GM18511 (cell line): ENCODE measurements at regions not wholly inside any gene's neighbourhood (a gene's known extent, or its start where the extent isn't known, plus 50 kb on each side); places are given as distances from the start of the nearest gene placed in this dataset.
"Not testable (repeated sequence)": the region's sequence is repeated elsewhere in the genome, so short reads cannot be mapped to it uniquely, and the experiment has no call there.

ENCODE experiments used
- ATAC-seq: cut with Tn5 transposase; IDR thresholded peaks from one replicate; pipeline ENCODE4 v1.9.1; 2021; ENCODE audit warnings: mild to moderate bottlenecking, moderate library complexity; ENCODE audit not compliant: unreplicated experiment

DNA sequence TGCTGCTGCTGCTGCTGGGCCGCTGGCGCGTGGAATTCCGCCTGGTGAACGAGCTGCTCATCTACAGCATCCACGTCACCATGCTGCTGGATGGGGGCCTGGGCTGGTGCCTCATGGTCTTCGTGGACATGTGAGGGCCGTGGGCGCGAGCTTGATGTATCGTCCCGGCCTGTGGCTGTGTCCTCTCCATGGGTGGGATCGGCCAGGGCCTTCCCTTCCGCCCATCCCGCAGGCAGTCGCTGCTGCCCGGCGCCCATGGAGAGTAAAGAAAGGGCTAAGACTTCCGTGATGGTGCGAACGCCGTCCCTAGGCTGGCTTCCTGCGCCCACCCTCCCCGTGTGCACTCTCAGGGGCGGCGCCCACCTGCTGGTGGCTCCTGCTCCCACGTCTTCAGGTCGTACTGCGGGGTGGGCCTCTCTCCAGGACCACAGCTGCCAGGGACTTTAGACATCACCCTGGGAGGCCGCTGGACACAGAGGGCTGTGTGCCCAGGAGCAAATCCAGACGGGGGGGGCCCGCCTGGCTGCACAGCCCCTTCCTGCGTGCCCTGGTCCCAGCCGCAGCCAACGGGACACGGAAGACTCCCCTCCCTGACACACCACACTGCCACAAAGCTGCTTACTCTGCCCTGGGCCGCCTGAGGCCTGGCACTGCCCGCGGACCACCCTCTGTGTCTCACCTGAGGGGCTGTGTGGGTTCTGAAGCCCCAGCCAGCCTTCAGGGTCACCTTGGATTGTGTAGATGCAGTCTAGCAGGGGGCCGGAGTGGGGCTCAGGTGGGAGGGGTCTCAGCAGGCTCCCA is 167.5 kb downstream of the SEPTIN7 start:
- ATAC-seq, result no peak

DNA sequence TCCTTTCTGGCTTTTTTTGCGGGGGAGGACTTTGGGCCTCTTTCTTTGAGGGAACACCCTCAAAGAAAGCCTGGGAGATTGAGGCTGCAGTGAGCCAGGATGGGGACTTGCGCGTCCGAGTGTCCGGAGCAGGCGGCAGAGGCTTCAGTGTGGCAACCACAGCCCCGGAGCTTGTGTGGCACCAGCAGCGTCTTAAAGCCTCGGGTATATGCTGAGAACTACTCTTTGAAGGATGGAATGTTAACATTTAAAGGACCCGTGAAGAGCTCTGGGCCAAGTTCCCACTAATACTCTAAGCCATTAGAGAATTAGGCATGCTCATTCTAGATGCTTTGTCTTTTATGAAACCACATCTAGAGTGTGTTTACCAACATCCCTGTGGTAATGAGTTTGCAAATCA is 168.2 kb downstream of the SEPTIN7 start:
- no peak for ATAC-seq

DNA sequence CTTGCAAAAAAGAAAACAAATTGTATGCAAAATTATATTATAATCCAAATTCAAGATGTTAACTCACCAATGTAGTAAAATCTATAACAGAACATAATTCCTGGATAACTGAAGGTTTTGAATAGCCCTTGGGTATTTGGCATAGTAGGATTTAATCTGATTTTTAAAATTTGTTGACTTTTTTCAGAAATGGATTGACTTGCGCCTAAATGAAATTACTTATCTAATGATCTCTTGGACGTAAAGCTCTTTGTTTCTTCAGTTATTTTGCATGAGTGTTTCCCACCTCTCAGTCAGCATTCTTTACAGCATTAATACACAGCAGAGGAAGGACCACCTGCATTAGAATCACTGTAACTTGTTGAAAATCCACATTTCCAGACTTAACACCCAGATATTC is 169.6 kb downstream of the SEPTIN7 start:
- ATAC-seq, result no peak

DNA sequence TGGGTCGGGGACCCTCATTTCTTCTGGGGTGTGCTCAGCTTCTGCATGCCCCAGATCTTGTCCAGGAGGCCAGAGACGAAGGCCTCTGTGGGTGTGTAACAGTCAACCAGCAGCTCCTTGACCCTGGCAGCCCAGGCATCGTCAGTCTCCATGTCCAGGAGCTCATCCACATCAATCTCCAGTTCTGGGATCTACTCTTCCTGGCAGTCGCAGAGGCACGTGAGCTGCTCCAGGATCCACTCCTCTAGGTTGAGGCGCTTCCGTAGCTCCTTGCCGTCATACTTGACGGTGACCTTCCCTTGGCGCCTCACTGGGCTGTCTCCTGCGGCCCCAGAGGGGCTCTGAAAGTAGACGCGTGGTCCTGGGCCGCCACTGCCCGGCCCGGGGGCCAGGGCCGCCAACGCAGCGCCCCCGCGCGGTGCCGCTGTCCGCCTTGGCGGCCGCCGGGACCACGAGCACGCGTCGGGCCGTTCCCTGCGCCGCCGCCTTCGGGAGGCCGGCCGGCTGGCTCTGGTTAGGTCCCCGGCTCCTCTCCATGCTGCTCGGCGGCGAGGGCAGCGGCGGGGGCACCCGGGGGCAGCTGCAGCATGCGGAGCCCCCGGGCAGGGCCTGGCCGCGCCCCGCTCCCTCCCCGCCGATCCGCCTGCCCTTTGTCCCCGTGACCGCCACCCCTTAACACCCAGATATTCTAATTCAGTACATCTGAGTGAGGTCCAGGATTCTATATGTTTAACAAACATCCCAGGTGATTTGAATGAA is 170.5 kb downstream of the SEPTIN7 start:
- peak; percentile 51 for ATAC-seq

DNA sequence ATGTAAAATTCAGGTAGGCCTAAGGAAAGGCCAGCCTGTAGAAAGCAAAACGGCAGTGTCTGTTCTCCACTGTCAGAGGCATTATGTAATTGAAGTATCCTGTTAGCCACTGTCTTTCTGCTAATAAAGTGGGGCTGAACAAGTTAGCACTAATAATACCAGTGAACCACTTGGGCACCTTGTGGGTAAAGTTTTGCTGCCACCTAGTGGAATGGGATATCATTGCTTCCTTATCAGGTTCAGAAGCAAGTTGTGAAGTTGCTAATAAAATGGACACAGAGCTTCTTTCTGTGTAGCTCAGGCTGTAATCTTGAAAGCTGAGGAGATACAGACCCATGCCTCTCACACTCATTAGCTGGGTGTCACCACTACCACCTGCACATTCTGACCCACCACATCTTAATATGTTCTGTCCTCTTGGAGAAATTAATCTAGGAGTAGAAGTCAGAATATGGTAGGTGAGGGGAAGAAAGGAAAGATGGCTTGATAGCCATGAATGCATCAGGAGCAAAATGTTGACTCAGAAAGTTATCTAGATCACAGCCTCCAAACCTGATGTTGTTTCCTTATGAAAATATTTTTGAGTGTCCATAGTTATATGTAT is 175.1 kb downstream of the SEPTIN7 start:
- ATAC-seq, result no peak

DNA sequence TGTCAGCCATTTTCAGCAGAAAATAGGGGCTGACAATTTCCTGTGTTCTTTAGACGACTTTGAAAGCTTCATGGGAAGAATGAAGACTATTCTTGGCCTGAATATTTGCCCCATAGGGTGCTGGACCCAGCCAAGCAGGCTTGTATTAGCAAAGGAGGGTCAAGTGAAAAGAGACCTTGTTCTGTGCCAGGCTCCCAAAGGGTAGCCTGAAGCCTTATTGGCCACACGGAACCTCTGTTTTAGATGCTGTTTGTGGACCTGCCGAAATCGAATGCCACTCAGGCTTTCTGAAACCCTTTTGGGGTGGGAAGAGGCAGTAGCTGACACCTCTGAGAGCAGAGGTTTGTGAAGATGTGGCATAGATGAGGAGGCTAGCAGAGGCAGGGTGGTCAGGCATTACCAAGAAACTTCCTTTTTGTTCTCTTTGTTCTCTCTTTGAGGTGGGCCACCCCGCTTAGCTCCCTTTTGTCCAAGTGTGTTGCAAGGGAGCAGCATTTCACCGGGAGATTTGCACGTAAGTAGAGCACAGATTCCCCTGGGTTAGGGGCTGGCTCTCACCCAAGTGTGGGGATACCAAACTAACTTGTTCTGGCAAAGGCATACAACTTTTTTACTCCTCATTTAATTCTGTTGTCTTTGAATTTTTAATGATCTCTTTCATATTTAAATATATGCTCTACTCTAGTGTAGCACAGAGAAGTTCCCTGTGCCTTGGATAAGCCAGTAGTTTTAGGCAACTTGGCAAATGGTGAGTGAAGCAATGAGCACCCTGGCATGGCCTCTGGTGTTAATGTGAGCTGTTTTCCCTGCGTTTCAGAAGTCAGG is 174.0 kb upstream of the EEPD1 start:
- not testable (repeated sequence) for ATAC-seq

DNA sequence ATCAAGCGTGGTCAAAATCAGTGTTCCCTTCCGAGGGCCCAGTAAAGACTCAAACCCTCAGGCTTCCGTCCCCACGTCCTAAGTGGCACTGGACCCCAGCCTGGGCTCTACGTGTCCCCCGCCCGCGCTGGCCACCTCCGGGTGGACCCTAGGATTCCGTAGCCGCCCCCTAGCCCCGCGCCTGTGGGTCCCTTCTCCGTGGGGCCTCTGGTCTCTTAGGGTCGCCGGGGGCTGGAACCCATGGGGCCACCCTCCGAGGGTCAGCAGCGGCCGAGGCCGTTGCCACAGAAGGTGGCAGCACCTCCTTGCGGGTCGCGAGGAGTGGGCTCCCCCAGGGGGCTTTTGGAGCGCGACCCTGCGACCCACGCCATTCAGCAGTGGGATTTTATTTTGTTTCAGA is 170.5 kb upstream of the EEPD1 start:
- no peak for ATAC-seq

DNA sequence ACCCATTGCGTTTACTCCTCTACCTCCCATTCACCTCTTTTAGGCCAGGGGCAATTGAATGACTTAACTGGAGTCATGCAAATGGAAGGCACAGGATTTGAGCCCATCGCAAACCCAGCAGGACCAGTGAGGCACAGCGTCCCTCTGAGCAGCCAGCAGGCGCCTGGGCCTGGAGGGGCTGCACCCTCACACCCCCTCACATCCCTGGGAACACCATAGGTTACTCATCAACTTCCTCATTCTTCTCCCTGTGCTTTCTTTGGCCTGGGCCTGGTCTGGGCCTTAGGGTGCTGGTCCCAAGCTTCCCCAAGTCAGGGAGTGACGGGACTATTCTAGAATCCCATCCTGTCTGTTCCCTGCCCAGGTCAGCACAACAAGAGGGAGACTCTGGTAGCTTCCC is 169.4 kb upstream of the EEPD1 start:
- ATAC-seq, result no peak

DNA sequence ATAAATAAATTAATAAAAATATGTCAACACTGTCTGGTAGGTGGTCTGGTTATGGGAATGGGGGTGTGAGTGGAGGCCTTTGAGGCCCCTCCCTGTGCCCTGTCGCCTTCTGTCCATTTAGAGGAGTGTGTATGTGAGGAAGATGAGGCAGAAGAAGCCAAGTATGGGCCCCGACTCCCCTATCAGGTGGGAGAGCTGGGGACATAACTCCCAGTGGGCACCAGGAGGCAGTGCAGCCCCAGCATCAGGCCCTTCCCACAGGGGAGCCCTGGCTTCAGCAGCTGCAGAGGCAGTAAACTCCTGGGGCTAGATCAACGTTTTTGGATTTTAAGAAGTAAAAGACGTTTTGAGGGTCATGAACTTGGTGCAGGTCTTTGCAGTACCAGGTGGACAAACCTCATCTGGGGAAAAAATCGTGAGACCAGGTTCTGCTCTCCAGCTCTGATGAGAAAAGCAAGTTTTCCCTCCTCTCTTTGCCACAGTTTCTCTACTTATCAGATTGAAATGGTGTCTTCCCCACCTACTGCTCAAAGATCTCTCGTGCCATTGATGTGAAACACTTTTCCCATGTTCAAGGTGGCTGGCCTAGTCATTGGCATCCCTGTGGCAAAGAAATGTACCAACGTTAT is 167.8 kb upstream of the EEPD1 start:
- ATAC-seq, result peak; percentile 98

DNA sequence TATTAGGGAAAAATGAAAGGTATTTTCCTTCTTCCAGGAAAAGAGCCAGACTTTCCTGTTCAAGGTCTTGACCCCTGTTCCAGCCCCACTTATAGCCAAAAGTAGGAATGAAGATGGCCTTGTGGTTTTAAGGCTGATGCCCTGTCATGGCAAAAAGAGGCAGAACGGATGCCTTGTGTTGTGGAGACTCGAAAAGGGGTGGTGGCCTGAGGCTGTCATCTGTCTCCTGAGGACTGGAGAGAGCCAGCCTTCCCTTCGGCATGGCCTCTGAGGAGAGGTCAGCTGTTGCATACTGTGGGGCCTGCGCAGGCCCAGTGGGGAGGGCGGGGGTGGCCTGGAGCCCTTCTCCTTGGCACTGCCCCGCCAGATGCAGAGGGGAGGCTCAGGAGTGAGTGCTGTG is 166.0 kb upstream of the EEPD1 start:
- no peak for ATAC-seq

DNA sequence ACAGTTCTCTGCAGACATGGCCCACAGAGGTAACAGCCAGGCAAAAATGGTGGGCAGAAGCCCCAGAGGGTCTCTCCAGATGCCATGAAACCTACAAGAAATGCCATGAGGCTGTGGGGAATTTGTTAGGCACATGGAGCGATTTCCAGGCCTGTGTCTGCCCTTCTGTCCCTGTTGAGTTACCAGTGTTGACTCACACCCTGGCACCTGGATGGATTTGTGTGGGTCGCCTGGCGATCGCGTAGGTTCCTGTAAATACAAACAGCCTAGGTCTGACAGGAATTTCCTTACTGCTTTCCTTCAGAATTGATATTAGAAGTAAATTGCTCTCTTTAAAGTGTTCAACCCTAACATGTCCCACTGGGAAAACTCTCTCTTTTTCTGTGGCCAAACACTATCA is 164.9 kb upstream of the EEPD1 start:
- ATAC-seq, result no peak

DNA sequence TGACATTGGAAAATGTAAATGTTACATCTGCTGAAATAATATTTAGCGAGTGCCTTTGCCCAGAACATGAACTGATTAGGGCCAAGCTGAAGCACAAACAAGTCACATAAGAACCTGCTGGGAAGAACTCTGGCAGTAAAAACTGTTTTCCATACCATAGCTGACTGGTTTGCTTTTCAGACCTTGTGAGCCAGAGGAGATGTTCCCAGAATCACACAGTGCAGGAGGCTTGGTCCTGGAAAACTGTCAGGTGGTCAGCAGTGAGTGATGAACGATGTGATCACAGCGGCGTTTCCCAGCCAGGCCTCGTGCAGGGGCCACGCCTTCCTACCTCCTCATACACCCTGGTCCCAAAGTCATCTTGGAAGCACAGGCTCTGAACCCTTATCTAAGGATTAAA is 164.2 kb upstream of the EEPD1 start:
- no peak for ATAC-seq

DNA sequence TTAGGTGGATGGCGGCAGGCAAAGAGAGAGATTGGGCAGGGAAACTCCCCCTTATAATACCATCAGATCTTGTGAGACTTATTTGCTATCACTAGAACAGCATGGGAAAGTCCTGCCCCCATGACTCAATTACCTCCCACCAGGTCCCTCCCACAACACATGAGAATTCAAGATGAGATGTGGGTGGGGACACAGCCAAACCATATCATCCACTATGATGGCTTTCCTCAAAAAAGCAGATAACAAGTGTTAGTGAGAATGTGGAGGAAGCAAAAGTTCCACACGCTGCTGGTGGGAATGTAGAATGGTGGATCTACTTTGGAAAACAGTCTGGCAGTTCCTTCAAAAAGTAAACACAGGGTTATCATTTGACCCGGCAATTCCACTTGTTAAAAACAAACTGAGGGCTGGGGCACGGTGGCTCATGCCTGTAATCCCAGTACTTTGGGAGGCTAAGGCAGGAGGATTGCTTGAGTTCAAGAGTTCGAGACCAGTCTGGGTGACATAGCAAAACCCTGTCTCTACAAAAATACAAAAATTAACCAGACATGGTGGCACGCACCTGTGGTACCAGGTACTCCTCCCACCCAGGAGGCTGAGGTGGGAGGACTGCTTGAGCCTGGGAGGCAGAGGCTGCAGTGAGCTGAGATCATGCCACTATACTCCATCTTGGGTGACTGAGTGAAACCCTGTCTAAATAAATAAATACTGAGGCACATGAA is 161.4 kb upstream of the EEPD1 start:
- no peak for ATAC-seq

DNA sequence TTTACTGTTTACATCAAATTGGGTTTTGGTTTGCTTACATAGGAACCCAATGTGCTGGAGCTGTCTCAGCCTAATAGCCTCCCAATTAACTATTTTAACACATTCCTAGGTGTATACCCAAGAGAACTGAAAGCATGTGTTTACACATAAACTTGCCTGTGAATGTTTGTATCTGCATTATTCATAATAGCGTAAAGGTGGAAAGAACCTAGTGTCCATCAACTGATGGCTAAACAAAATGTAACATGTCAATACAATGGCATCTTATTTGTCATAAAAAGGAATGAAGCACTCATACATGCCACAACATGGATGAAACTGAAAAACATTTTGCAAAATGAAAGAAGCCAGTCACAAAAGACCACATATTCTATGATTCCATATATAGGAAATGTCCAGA is 160.6 kb upstream of the EEPD1 start:
- ATAC-seq, result no peak

DNA sequence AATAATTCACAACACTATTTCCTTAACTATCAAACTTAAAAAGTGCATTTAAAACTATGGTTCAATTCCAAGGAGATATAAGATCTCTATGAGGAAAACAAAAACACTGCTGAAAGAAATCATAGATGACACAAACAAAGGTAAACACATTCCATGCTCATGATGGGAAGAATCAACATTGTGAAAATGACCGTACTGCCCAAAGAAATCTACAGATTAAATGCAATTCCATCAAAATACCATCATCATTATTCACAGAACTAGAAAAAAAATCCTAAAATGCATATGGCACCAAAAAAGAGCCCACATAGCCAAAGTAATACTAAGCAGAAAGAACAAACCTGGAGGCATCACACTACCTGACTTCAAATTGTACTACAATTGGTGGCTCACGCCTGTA is 159.9 kb upstream of the EEPD1 start:
- ATAC-seq, result no peak

DNA sequence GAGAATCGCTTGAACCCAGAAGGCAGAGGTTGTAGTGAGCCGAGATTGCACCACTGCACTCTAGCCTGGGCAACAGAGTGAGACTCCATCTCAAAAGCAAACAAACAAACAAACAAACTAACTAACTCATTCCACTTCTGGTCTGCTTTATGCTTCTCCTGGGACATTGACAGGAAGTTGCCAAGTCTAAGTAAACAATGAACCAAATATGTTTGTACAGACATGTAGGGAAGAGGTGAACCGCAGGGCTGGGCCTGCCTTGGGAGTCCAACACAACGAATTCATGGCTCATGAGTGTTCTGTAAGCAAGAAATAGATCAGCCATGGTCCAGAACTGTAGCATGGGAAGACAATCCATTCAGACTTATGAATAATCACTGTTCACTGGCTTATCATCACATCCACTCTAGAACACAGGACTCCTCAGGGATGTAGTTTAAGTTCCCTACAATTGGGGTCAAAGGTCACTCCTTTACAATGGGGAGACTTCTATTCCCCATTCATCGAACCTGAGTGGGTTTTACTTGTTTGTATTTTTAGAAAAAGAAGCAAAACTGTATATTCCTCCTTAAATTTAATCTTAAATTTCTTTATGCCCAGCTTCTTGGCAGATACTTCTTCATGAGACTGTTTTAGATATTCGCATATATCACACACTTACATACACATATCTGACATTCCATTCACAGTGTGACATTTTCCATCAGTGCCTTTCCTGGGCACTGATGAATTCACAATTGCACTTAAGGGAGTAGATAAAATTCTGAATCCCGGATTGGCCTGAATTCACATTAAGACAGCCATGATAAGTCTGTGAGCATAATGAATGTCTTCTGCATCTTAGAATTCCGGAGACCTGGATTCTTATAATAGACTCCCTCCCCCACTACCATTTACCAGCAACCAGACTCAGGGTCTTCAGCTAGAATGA is 159.1 kb upstream of the EEPD1 start:
- no peak for ATAC-seq

DNA sequence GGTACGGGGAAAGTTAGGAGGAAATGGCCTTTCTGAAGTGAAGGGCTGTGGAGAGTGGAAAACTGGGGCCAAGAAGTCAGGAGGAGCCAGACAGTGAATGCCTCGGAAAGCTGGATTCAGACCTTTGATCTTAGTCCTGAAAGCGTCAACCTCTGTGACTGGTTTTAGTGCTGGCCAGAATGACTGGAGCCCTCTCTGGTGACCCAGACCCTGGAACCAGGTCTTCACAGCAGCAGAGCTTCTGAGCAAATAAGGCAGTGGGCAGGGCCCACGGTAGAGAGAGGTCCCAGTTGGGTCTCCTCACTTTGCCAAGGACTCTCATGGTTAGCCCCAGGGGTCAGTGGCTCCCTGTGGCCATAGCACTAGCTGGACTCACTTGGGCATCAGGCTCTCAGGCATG is 157.7 kb upstream of the EEPD1 start:
- ATAC-seq, result no peak

DNA sequence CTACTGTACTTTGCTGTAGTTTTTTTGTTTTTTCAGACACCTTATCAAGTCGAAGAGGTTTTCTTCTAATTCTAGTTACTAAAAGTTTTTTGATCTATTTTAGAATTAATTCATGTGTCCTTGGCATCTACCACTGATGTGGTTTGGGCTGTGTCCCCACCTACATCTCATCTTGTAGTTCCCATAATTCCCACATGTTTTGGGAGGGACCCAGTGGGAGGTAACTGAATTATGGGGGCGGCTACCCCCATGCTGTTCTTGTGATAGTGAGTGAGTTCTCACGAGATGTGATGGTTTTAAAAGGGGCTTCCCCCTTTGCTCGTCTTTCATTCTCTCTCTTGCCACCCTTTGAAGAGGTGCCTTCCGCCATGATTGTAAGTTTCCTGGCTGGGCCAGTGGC is 154.6 kb upstream of the EEPD1 start:
- ATAC-seq, result no peak

DNA sequence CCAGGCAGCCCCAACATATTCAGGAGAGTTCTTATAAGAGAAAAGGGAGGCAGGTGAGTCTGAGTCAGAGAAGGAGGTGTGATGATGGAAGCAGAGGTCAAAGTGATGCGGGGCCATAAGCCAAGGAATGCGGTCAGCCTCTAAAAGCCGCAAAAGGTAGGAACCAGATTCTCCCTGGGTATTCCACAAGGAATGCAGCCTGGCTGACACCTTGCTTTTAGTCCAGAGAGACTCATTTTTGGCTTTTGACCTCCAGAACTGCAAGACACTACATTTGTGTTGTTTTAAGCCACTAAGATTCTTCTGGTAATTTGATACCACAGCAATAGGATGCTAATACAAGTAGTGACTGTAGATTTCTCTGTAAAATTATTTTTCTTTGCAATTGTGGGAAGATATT is 151.5 kb upstream of the EEPD1 start:
- ATAC-seq, result no peak
